Neural progenitor cell (in vitro differentiated cells): ENCODE measurements at regions not wholly inside any gene's neighbourhood (a gene's known extent, or its start where the extent isn't known, plus 50 kb on each side); places are given as distances from the start of the nearest gene placed in this dataset.

Experiments used
- DNase-seq: peaks from one replicate; pipeline ENCODE4 v3.0.0-alpha.2; 2016; ENCODE audit warnings: low spot score
- H2AFZ ChIP-seq: fragments of 200-600 bp; sonication (generic); replicated peaks from 2 replicates; pipeline ENCODE4 v1.6.1; 2016; ENCODE audit warnings: antibody characterized with exemption
- H3F3A ChIP-seq: fragments of 200-600 bp; sonication (generic); 2 replicates; pipeline ENCODE4 v1.6.1; 2016; ENCODE audit warnings: antibody characterized with exemption, low read depth
- H3K27ac ChIP-seq: fragments of 200-600 bp; sonication (generic); 2 replicates; pipeline ENCODE4 v1.5.1; 2016; ENCODE audit warnings: mild to moderate bottlenecking
- H3K27me3 ChIP-seq: fragments of 200-600 bp; sonication (generic); 2 replicates; pipeline ENCODE4 v1.6.1; 2016; ENCODE audit warnings: mild to moderate bottlenecking, moderate library complexity
- H3K36me3 ChIP-seq: fragments of 200-600 bp; sonication (generic); 2 replicates; pipeline ENCODE4 v1.5.1; 2016
- H3K4me1 ChIP-seq: fragments of 200-600 bp; sonication (generic); 2 replicates; pipeline ENCODE4 v1.6.1; 2016; ENCODE audit warnings: mixed run types
- H3K4me2 ChIP-seq: fragments of 200-600 bp; sonication (generic); 2 replicates; pipeline ENCODE4 v1.6.1; 2016
- H3K4me3 ChIP-seq: fragments of 200-600 bp; sonication (generic); 2 replicates; pipeline ENCODE4 v1.5.1; 2016
- H3K79me2 ChIP-seq: fragments of 200-600 bp; sonication (generic); 2 replicates; pipeline ENCODE4 v1.6.1; 2016; ENCODE audit warnings: low read depth
- H3K9ac ChIP-seq: fragments of 200-600 bp; sonication (generic); 2 replicates; pipeline ENCODE4 v1.6.1; 2016
- H3K9me3 ChIP-seq: fragments of 200-600 bp; sonication (generic); 2 replicates; pipeline ENCODE4 v1.5.1; 2016; ENCODE audit warnings: low read depth
- H4K20me1 ChIP-seq: fragments of 200-600 bp; sonication (generic); 2 replicates; pipeline ENCODE4 v1.6.1; 2016; ENCODE audit warnings: low read depth
- H3K27ac Mint-ChIP-seq: 3 replicates; pipeline ENCODE4 v1.8.0; 2021; ENCODE audit warnings: mixed read lengths
- H3K27me3 Mint-ChIP-seq: 2 replicates; pipeline ENCODE4 v1.8.0; 2022; ENCODE audit warnings: low read depth, mild to moderate bottlenecking, inconsistent platforms, moderate library complexity, mixed read lengths; ENCODE audit not compliant: insufficient read depth
- H3K36me3 Mint-ChIP-seq: 3 replicates; pipeline ENCODE4 v1.8.0; 2021; ENCODE audit warnings: mixed read lengths
- H3K4me1 Mint-ChIP-seq: 3 replicates; pipeline ENCODE4 v1.8.0; 2021; ENCODE audit warnings: mixed read lengths
- H3K4me3 Mint-ChIP-seq: 3 replicates; pipeline ENCODE4 v1.8.0; 2021; ENCODE audit warnings: mild to moderate bottlenecking, moderate library complexity, mixed read lengths
- H3K9me3 Mint-ChIP-seq: 3 replicates; pipeline ENCODE4 v1.8.0; 2020; ENCODE audit warnings: mixed read lengths
- CTCF ChIP-seq: fragments of 200-600 bp; sonication (generic); IDR thresholded peaks from 2 replicates; pipeline ENCODE4 v1.5.1; 2017; ENCODE audit warnings: antibody characterized with exemption, mild to moderate bottlenecking
- EZH2 ChIP-seq: fragments of 200-600 bp; sonication (generic); IDR thresholded peaks from 2 replicates; pipeline ENCODE4 v1.6.1; 2017; ENCODE audit warnings: antibody characterized with exemption, mild to moderate bottlenecking, moderate library complexity
- EZH2phosphoT487 ChIP-seq: fragments of 200-600 bp; sonication (generic); IDR thresholded peaks from 2 replicates; pipeline ENCODE4 v1.6.1; 2017; ENCODE audit warnings: antibody characterized with exemption

DNA sequence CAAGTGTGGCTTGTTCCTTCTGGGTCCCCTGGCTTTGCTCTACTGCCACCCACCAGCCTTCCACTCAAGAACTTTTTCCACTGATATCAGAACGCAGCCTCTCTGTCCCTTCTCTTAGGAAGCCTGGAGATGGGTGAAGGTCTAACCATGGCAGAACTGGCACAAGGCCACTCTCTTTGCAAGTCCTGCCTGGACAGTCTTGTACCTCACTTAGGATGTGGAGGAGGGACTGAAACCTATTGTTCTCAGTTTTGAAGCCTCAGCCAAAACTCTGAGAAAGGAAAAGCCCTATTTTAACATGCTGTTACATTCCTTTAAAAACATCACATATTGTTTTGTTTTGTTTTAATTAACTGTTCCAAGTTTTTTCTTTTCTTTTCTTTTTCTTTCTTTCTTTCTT is 58.9 kb upstream of the NCOA1 start:
- Histone ChIP-seq H3K79me2 (no peaks in the 10 kb centered on the region), H3K4me2 (no peak overlapping the region), H3K9me3 (no peaks in the 10 kb centered on the region), H3K9ac (no peak overlapping the region), H3K4me1 (peaks cover 13% of the 10 kb centered on the region), H3K36me3 (no peaks in the 10 kb centered on the region), H3F3A (peaks cover 11% of the 10 kb centered on the region), H3K4me3 (no peak overlapping the region), H3K27me3 (no peaks in the 10 kb centered on the region), H2AFZ (no peak overlapping the region), H4K20me1 (no peaks in the 10 kb centered on the region), H3K27ac (no peak overlapping the region)
- no peak for DNase-seq
- peaks cover 11% of the 10 kb centered on the region for H3K27me3 Mint-ChIP-seq
- peaks cover 15% of the 10 kb centered on the region for H3K4me1 Mint-ChIP-seq
- H3K36me3 Mint-ChIP-seq: no peaks in the 10 kb centered on the region
- peaks cover 2% of the 10 kb centered on the region for H3K9me3 Mint-ChIP-seq
- TF ChIP-seq CTCF: no peak
- no peak for TF ChIP-seq EZH2phosphoT487
- TF ChIP-seq EZH2: no peak
- H3K4me3 Mint-ChIP-seq: no peak overlapping the region
- H3K27ac Mint-ChIP-seq: no peak overlapping the region

- no peaks in the 10 kb centered on the region for H3K36me3 Mint-ChIP-seq
- H3K27ac Mint-ChIP-seq: no peak overlapping the region
- no peaks in the 10 kb centered on the region for H4K20me1 ChIP-seq
- no peak overlapping the region for H3K4me2 ChIP-seq
- peaks cover 13% of the 10 kb centered on the region for H3K27me3 Mint-ChIP-seq
- no peak overlapping the region for H2AFZ ChIP-seq
- H3K4me1 Mint-ChIP-seq: no peaks in the 10 kb centered on the region
- no peaks in the 10 kb centered on the region for H3K27me3 ChIP-seq
- no peak overlapping the region for H3K27ac ChIP-seq
- H3K4me1 ChIP-seq: no peaks in the 10 kb centered on the region
- DNase-seq: no peak
- H3K79me2 ChIP-seq: no peaks in the 10 kb centered on the region
- no peaks in the 10 kb centered on the region for H3F3A ChIP-seq
- TF ChIP-seq EZH2phosphoT487 (no peak), CTCF (no peak), EZH2 (no peak)
- no peak overlapping the region for H3K9ac ChIP-seq
- no peak overlapping the region for H3K4me3 ChIP-seq
- H3K4me3 Mint-ChIP-seq: no peak overlapping the region
- H3K36me3 ChIP-seq: no peaks in the 10 kb centered on the region
- H3K9me3 Mint-ChIP-seq: peaks cover 2% of the 10 kb centered on the region
- no peaks in the 10 kb centered on the region for H3K9me3 ChIP-seq
These were observed 61.6 kb upstream of the NCOA1 start for GRCh38 chr2:24429197-24430074.

GRCh38 chr2:24424387-24424786 is 64.1 kb upstream of the ITSN2 start:
- H3K9me3 ChIP-seq: no peaks in the 10 kb centered on the region
- no peaks in the 10 kb centered on the region for H3K27me3 ChIP-seq
- H3K36me3 Mint-ChIP-seq: no peaks in the 10 kb centered on the region
- no peaks in the 10 kb centered on the region for H3F3A ChIP-seq
- TF ChIP-seq EZH2phosphoT487 (no peak), CTCF (no peak), EZH2 (no peak)
- no peaks in the 10 kb centered on the region for H3K4me1 ChIP-seq
- no peak overlapping the region for H3K27ac Mint-ChIP-seq
- no peaks in the 10 kb centered on the region for H3K4me1 Mint-ChIP-seq
- H3K27ac ChIP-seq: no peak overlapping the region
- H3K27me3 Mint-ChIP-seq: peaks cover 9% of the 10 kb centered on the region
- no peak overlapping the region for H2AFZ ChIP-seq
- H3K36me3 ChIP-seq: no peaks in the 10 kb centered on the region
- no peak overlapping the region for H3K4me3 ChIP-seq
- H3K4me3 Mint-ChIP-seq: no peak overlapping the region
- peaks cover 10% of the 10 kb centered on the region for H3K9me3 Mint-ChIP-seq
- H3K79me2 ChIP-seq: no peaks in the 10 kb centered on the region
- no peak overlapping the region for H3K4me2 ChIP-seq
- no peak overlapping the region for H3K9ac ChIP-seq
- H4K20me1 ChIP-seq: no peaks in the 10 kb centered on the region
- DNase-seq: no peak
